HG02938 (cell line): ENCODE measurements at regions not wholly inside any gene's neighbourhood (a gene's known extent, or its start where the extent isn't known, plus 50 kb on each side); places are given as distances from the start of the nearest gene placed in this dataset.

Experiments used
- ATAC-seq: cut with Tn5 transposase; IDR thresholded peaks from one replicate; pipeline ENCODE4 v1.9.1; 2021; ENCODE audit warnings: mild to moderate bottlenecking, moderate library complexity; ENCODE audit not compliant: unreplicated experiment

DNA sequence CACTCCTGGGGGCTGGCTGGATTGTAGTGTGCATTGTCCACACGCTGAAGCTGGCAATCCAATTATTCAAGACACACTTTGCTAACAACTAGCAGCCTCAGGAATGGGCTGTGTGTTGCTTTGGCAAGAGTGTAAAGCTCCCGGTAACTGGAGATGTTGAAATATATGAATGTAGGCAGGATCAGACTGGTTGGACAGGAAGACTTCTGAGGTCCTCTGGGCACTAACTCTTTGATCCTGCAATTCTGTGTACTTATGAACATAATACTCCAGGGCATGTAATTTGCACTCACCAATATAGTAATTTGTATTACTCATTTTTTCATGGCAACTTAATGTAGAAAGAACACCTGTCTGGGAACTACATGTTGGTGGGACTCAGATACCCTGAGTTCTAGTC is 106.7 kb upstream of the SLC28A3 start:
- no peak for ATAC-seq

- no peak for ATAC-seq
These were observed 109.5 kb upstream of the SLC28A3 start for GRCh38 chr9:84450029-84450428.

GRCh38 chr9:84456527-84456926 is 116.0 kb upstream of the SLC28A3 start:
- no peak for ATAC-seq

DNA sequence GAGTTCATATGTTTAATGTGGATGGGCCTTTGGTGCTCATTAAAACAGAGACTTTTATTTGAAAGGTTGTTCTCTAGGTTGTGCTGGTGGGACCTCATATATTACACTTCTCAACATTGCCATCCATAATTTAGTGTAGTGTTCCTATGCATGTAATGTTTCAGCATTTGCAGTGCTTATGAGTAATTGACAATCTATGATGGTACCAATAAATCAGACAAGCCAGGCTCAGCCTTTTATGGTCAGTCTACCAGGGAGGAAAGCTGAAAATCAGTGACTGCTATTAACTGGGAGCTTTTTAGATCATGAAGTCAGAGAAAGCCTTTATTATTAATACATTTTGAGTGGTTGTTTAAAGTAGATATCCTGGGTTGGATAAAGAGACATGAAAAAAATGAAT is 120.1 kb upstream of the SLC28A3 start:
- no peak for ATAC-seq

GRCh38 chr9:84463272-84463671 is 122.7 kb upstream of the SLC28A3 start:
- no peak for ATAC-seq

DNA sequence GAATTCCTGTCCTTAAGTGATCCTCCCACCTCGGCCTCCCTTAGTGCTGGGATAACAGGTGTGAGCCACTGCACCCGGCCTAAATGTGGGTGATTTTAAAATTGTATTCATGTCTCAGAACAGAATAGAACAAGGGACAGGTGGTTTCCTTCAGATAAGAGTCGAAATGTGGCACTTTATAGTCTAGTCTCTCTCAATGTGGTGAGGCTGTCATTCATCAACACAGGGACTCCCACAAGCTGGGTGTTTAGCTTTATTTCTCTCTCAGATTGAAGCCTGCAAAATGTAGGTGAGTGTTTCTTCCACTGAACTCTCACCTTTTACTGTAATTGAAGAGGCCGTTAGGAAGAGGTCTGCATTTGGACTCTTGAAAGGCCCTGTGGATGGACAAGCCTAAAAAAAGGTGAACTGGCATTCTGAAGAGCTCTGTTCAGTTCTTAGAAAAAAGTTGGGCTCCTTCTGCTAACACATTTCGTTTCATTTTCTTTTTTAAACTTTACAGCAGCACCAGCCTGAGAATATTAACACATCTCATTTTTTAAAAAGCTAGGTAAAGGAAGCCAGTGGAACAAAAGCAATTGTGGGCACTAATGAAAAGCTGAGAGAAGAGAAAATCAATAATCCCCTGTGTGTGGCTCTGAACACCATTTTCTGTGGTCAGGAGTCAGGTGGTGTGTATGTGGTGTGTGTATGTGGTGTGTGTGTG is 126.2 kb upstream of the SLC28A3 start:
- ATAC-seq: no peak

GRCh38 chr9:84471816-84472215 is 131.3 kb upstream of the SLC28A3 start:
- ATAC-seq: no peak

- no peak for ATAC-seq
These were observed 138.4 kb upstream of the SLC28A3 start for GRCh38 chr9:84478996-84479395.

DNA sequence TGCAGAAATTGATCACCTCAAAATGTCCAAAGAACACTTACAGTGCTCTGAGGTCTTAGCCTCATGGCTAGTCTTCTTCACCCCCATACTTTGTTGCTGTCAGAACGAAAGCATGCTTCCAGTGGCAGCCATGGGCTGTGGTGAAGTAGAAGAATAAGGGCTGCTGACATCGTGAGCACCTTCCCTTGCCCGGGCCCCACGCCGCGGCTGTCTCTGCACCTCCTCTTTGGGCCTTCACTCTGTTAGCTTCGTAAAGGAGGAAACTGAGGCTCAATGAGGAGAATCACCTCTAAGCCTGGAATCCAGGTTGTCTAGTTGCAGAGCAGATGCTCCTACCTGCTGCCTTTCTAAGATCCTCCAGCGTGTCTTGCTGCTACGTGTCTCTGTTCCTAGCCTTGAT is 139.5 kb upstream of the SLC28A3 start:
- no peak for ATAC-seq

DNA sequence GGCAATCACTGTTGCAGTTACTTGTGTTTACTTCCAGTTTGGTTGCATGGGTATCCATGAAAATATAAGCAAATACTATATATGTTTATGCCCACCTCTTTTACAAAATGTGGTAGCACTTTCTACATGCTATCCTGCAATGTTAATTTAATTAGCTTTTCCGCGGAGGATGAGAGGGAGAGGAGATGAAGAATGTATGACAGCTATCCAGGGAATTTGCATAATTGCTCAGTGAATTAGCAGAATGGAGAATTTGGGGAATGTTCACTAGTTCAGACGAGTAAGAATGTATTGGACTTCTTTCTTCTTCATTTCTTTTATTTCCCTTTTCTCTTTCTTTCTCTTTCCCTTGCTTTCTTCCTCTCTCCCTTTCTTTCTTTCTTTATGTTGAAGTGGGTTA is 140.7 kb upstream of the SLC28A3 start:
- no peak for ATAC-seq

GRCh38 chr9:84481636-84482218 is 141.2 kb upstream of the SLC28A3 start:
- no peak for ATAC-seq

DNA sequence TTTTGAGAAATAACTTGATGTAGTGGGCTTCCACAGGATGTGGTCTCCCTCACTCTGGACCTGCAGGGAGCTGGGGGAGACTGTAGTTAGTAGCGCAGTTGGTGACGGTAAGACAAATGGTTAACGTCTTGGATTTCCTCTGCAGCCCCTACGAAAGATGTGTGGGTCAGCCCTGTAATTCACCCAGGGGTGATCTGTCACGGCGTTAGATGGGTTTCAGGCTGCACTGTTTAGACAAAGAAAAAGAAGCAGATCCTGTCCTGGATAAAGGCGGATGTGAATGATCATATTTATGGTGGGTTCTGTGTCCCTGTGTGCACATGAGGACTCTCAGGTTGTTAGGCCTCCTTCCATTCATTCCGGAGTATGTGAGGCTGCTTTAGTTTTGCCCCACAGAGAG is 142.0 kb upstream of the SLC28A3 start:
- no peak for ATAC-seq

DNA sequence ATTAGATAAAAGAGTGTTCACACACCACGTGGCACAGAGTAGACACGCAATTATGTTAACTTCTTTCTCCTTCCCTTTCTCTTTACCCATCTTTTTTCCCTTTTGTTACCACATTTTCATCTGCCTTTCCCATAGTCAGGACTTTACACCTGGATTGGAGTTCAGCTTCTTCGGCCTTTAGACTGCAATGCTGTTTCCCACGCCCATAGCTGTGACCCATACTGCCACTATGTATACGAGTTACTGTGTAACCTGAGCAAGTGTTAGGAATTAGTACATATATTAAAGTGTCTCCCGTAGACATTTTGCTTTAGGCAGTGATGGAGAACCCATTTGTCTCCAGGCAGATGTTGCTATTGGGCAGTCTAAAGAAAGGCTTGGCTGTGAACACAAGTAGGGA is 143.6 kb upstream of the SLC28A3 start:
- no peak for ATAC-seq

DNA sequence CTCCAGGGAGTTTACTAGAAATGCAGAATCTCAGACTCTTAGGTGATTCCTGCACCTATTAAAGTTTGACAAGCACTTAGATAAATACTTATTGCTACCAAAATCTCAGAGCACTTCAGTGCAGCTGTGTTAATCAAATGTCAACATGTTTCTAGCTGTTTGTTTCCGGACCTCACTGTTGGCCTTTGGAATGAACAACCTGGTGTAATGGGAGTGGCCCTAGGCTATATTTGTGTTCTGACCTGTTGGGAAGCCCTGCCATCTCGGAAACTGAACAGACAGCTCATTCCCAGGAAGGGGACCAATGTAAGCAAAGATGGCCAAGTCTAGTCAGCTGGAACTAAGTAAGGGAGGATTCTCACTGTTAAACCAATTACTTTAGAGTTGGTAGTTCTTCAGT is 145.0 kb upstream of the SLC28A3 start:
- no peak for ATAC-seq

DNA sequence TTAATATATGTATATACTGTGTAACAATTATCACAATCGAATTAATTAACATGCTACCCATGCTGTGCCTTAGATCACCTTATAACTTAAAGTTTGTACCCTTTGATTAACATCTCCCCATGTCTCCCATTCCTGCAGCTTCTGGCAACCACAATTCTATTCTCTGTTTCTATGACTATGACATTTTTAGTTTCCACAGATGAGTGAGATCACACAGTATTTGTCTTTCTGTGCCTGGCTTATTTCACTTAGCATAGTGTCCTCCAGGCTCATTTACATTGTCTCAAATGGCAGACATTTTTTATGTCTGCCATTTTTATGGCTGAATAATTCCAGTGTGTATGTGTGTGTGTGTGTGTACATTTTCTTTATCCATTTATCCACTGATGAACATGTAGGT is 146.1 kb upstream of the SLC28A3 start:
- no peak for ATAC-seq

GRCh38 chr9:84490206-84490841 is 149.8 kb upstream of the SLC28A3 start:
- no peak for ATAC-seq

DNA sequence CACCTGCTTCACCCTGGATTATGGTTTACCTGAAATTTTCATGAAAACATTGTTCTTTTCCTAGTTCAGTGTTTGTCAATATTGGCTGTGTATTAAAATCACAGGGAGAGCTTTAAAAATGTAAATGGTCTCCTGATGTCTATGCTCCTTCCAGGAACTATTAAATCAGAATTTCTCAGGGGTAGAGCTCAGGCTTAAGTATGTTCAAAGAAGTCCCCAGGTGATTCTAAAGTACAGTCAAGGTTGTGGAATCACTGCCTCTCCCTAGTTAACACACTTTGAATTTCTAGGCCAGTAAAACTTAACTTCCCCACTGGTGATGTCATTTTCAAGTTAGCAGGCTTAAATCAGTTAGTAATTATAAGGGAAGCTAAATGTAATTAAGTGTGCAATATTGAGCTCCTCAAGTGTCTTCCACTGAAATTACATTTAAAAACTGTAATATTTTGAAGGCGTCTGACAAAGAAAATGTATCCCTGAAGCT is 150.3 kb upstream of the SLC28A3 start:
- no peak for ATAC-seq

- ATAC-seq: no peak
These were observed 152.0 kb upstream of the SLC28A3 start for GRCh38 chr9:84492366-84493159.

DNA sequence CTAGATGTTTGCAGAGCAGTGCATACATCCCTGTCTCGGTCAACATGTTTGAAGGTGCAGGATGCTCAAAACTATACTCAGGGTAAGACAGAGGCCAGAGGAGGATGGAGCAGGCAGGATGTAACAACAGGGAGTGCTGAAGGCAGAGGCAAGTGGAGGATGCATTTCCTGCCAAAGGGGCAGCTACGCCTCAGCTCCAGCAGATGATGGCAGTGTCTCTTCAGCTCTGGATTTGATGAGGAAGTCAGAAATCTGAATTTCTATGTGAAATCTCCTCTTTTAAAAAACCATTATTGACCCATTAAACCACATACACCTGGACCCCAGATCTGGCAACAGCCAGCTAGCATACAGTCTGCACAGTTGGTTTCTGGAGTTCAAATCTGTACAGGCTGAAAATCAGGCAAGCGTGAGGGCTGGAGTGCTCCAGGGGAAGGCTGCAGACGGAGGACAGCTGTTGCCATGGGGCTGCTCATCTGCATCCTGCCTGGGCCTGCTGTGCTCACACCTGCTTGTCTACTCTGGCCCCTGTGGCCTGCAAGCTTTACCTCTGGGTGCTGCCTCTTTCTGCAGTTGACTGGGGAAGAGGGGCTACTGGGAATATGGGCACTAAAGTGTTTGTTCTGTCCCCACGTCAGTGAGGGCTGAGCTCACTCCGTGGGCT is 152.9 kb upstream of the SLC28A3 start:
- no peak for ATAC-seq

GRCh38 chr9:84499969-84500582 is 159.5 kb upstream of the SLC28A3 start:
- peak; percentile 100 for ATAC-seq

- no peak for ATAC-seq
These were observed 160.3 kb upstream of the SLC28A3 start for GRCh38 chr9:84500826-84501225.
